ENCODE measurements at regions not wholly inside any gene's neighbourhood (a gene's known extent, or its start where the extent isn't known, plus 50 kb on each side); places are given as distances from the start of the nearest gene placed in this dataset.

DNA sequence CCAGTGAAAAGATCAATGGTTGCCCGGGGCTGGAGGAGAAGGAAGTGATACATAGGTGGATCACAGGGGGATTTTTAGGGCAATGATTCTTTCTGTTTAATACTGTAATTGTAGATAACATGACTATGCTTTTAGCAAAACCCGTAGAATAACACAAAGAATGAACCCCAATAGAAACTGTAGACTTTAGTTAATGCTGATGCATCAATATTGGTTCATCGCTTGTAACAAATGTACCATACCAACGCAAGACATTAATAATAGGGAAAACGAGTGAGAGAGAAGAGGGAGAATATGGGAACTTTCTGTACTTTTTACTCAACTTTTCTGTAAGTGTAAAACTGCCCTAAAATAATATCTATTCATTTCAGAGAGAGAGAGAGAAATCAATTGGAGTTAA lies 383.3 kb upstream of the ATP11B start:
- no peaks in the 10 kb centered on the region for H3K9me2 ChIP-seq (ENCODE audit: insufficient read depth, low read length)
- H3K36me3 ChIP-seq (ENCODE audit: insufficient read depth, low read length) = peaks cover 36% of the 10 kb centered on the region
- ChIA-PET CTCF (ENCODE audit: unreplicated experiment) (no interaction called here), POLR2A (interaction anchor here (0.5 to 4.4 kb wide), 8 partner anchors 7 to 537 kb away, joined by 3 to 36 read pairs (median 4); no protein-coding TSS in a partner anchor)
- H3K4me3 ChIP-seq (ENCODE audit: low read depth, low read length, poor library complexity, severe bottlenecking) = peak overlapping the region; percentile 68
- TF ChIP-seq EZH2phosphoT487 (IDR thresholded peaks at IDR 0.05; ENCODE audit: borderline replicate concordance, low read depth, low read length) = no peak
- TF ChIP-seq, protein P1, sequence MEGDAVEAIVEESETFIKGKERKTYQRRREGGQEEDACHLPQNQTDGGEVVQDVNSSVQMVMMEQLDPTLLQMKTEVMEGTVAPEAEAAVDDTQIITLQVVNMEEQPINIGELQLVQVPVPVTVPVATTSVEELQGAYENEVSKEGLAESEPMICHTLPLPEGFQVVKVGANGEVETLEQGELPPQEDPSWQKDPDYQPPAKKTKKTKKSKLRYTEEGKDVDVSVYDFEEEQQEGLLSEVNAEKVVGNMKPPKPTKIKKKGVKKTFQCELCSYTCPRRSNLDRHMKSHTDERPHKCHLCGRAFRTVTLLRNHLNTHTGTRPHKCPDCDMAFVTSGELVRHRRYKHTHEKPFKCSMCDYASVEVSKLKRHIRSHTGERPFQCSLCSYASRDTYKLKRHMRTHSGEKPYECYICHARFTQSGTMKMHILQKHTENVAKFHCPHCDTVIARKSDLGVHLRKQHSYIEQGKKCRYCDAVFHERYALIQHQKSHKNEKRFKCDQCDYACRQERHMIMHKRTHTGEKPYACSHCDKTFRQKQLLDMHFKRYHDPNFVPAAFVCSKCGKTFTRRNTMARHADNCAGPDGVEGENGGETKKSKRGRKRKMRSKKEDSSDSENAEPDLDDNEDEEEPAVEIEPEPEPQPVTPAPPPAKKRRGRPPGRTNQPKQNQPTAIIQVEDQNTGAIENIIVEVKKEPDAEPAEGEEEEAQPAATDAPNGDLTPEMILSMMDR (conservative IDR thresholded peaks at IDR 0.05; ENCODE audit: low read length) = no peak
- H3K4me1 ChIP-seq (ENCODE audit: insufficient read depth, low read length, poor library complexity, severe bottlenecking) = peaks cover 95% of the 10 kb centered on the region
- BruUV-seq (replicated peaks) = no TSS peak
- H3K79me2 ChIP-seq (ENCODE audit: insufficient read depth, low read depth, low read length) = peaks cover 68% of the 10 kb centered on the region
- no peak for DNase-seq (ENCODE audit: low spot score)
- H3K27ac ChIP-seq (ENCODE audit: low read depth, low read length, poor library complexity, severe bottlenecking) = peak overlapping the region; percentile 96
- no peaks in the 10 kb centered on the region for H4K20me1 ChIP-seq (ENCODE audit: insufficient read depth, low read length)
- 0 out of 2 replicates have a peak overlapping the region, but pooled peaks have one; percentile 11 for H2AFZ ChIP-seq (ENCODE audit: low read length)
- H3K4me2 ChIP-seq (ENCODE audit: low read length) = peak overlapping the region; percentile 72
- intact Hi-C loops (cut with micrococcal nuclease; ENCODE audit: unreplicated experiment) = loop anchor here (5.0 kb wide), 3 partner anchors 82 to 698 kb away; partner anchors contain the start of gene SOX2
- no peaks in the 10 kb centered on the region for H3K9me3 ChIP-seq (ENCODE audit: low read length)

GRCh38 chr3:182412066-182412465 lies 381.2 kb upstream of the ATP11B start:
- TF ChIP-seq, protein P1 (conservative IDR thresholded peaks at IDR 0.05; ENCODE audit: low read length) = no peak
- no peak for TF ChIP-seq EZH2phosphoT487 (IDR thresholded peaks at IDR 0.05; ENCODE audit: borderline replicate concordance, low read depth, low read length)
- H4K20me1 ChIP-seq (ENCODE audit: insufficient read depth, low read length) = no peaks in the 10 kb centered on the region
- peak overlapping the region; percentile 96 for H3K27ac ChIP-seq (ENCODE audit: low read depth, low read length, poor library complexity, severe bottlenecking)
- ChIA-PET POLR2A (interaction anchor here (0.6 to 4.4 kb wide), 10 partner anchors 9 to 87 kb away, joined by 3 to 36 read pairs (median 4); no protein-coding TSS in a partner anchor), CTCF (ENCODE audit: unreplicated experiment) (interaction anchor here (1.0 to 1.2 kb wide), 2 partner anchors 9 to 14 kb away, joined by 3 to 5 read pairs; no protein-coding TSS in a partner anchor)
- peak overlapping the region; percentile 68 for H3K4me3 ChIP-seq (ENCODE audit: low read depth, low read length, poor library complexity, severe bottlenecking)
- H3K36me3 ChIP-seq (ENCODE audit: insufficient read depth, low read length) = peaks cover 19% of the 10 kb centered on the region
- BruUV-seq (replicated peaks) = no TSS peak
- intact Hi-C loops (cut with micrococcal nuclease; ENCODE audit: unreplicated experiment) = loop anchor here (5.0 kb wide), 3 partner anchors 80 to 700 kb away; partner anchors contain the start of gene SOX2
- H3K4me1 ChIP-seq (ENCODE audit: insufficient read depth, low read length, poor library complexity, severe bottlenecking) = peaks cover 95% of the 10 kb centered on the region
- peak overlapping the region; percentile 72 for H3K4me2 ChIP-seq (ENCODE audit: low read length)
- peaks cover 4% of the 10 kb centered on the region; the same call in 1 of the 2 replicates for H3K9me3 ChIP-seq (ENCODE audit: low read length)
- peak overlapping the region; percentile 79 for H2AFZ ChIP-seq (ENCODE audit: low read length)
- H3K79me2 ChIP-seq (ENCODE audit: insufficient read depth, low read depth, low read length) = peaks cover 48% of the 10 kb centered on the region
- no peaks in the 10 kb centered on the region for H3K9me2 ChIP-seq (ENCODE audit: insufficient read depth, low read length)
- DNase-seq (ENCODE audit: low spot score) = peak; percentile 55

DNA sequence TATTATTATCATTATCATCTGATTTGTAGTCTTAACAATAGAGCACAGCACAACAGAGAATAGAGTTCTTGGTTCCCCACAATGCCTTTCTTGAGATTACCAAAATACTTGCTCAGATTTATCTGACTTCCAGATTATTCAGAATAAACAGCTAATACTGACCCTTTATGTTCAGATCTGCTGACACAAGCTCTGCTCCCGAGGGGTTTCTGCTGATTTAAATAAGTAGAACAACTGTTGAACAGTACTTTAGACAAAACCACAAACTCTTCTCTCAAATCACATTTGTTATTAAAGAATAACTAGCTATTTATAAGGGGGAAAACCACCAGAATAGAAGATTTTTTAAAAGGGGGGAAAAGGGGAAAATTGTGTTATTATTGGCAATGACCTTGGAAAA lies 380.2 kb upstream of the ATP11B start:
- Histone ChIP-seq H3K4me2 (ENCODE audit: low read length) (peak overlapping the region; percentile 72), H3K79me2 (ENCODE audit: insufficient read depth, low read depth, low read length) (peaks cover 38% of the 10 kb centered on the region), H2AFZ (ENCODE audit: low read length) (peak overlapping the region; percentile 79; the same call in 1 of the 2 replicates), H3K27ac (ENCODE audit: low read depth, low read length, poor library complexity, severe bottlenecking) (peak overlapping the region; percentile 96), H3K36me3 (ENCODE audit: insufficient read depth, low read length) (peaks cover 25% of the 10 kb centered on the region), H3K9me3 (ENCODE audit: low read length) (peaks cover 6% of the 10 kb centered on the region; the same call in 1 of the 2 replicates), H3K9me2 (ENCODE audit: insufficient read depth, low read length) (no peaks in the 10 kb centered on the region), H4K20me1 (ENCODE audit: insufficient read depth, low read length) (no peaks in the 10 kb centered on the region), H3K4me3 (ENCODE audit: low read depth, low read length, poor library complexity, severe bottlenecking) (peak overlapping the region; percentile 68), H3K4me1 (ENCODE audit: insufficient read depth, low read length, poor library complexity, severe bottlenecking) (peaks cover 93% of the 10 kb centered on the region)
- TF ChIP-seq EZH2phosphoT487 (IDR thresholded peaks at IDR 0.05; ENCODE audit: borderline replicate concordance, low read depth, low read length) = no peak
- TF ChIP-seq, protein P1 (conservative IDR thresholded peaks at IDR 0.05; ENCODE audit: low read length) = no peak
- intact Hi-C loops (cut with micrococcal nuclease; ENCODE audit: unreplicated experiment) = loop anchor here (5.0 kb wide), 3 partner anchors 79 to 701 kb away; partner anchors contain the start of gene SOX2
- ChIA-PET POLR2A (interaction anchor here (0.6 to 4.4 kb wide), 19 partner anchors 10 to 1802 kb away, joined by 3 to 36 read pairs (median 4); no protein-coding TSS in a partner anchor), CTCF (ENCODE audit: unreplicated experiment) (no interaction called here)
- DNase-seq (ENCODE audit: low spot score) = peak; percentile 63
- no TSS peak for BruUV-seq (replicated peaks)
